H1 (cell line): ENCODE measurements at regions not wholly inside any gene's neighbourhood (a gene's known extent, or its start where the extent isn't known, plus 50 kb on each side); places are given as distances from the start of the nearest gene placed in this dataset.

Experiments
- KDM4A ChIP-seq: IDR thresholded peaks from one replicate; pipeline ENCODE4 v1.7.1; 2012; ENCODE audit warnings: low read depth, mild to moderate bottlenecking, moderate library complexity, low read length, inconsistent platforms; ENCODE audit not compliant: severe bottlenecking
- TF ChIP-seq, protein P1 (sequence below): fragments of 300-600 bp; sonication (generic); IDR thresholded peaks from 2 replicates; pipeline ENCODE4 v1.7.1; 2012; ENCODE audit warnings: low read length, moderate library complexity, mild to moderate bottlenecking, inconsistent platforms; ENCODE audit not compliant: insufficient replicate concordance

DNA sequence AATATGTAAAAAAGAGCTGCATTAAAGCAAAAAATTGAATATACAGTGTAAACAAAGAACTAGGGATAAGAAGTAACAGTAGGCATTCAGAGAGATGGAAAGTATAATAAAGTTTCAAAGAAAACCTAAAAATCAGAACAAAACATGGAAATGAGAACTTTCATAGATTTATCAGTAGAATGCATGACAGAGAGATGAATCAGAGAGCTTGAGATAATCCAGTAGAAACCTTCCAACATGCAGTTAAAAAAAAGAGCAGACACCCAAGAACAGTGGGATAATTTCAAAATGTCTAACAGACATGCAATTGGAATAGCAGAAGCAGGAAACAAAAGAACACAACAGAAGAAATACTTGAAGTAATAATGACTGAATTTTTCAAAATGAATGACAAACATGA is 1384.2 kb downstream of the CDH11 start (continued):
- TF ChIP-seq, protein P1, sequence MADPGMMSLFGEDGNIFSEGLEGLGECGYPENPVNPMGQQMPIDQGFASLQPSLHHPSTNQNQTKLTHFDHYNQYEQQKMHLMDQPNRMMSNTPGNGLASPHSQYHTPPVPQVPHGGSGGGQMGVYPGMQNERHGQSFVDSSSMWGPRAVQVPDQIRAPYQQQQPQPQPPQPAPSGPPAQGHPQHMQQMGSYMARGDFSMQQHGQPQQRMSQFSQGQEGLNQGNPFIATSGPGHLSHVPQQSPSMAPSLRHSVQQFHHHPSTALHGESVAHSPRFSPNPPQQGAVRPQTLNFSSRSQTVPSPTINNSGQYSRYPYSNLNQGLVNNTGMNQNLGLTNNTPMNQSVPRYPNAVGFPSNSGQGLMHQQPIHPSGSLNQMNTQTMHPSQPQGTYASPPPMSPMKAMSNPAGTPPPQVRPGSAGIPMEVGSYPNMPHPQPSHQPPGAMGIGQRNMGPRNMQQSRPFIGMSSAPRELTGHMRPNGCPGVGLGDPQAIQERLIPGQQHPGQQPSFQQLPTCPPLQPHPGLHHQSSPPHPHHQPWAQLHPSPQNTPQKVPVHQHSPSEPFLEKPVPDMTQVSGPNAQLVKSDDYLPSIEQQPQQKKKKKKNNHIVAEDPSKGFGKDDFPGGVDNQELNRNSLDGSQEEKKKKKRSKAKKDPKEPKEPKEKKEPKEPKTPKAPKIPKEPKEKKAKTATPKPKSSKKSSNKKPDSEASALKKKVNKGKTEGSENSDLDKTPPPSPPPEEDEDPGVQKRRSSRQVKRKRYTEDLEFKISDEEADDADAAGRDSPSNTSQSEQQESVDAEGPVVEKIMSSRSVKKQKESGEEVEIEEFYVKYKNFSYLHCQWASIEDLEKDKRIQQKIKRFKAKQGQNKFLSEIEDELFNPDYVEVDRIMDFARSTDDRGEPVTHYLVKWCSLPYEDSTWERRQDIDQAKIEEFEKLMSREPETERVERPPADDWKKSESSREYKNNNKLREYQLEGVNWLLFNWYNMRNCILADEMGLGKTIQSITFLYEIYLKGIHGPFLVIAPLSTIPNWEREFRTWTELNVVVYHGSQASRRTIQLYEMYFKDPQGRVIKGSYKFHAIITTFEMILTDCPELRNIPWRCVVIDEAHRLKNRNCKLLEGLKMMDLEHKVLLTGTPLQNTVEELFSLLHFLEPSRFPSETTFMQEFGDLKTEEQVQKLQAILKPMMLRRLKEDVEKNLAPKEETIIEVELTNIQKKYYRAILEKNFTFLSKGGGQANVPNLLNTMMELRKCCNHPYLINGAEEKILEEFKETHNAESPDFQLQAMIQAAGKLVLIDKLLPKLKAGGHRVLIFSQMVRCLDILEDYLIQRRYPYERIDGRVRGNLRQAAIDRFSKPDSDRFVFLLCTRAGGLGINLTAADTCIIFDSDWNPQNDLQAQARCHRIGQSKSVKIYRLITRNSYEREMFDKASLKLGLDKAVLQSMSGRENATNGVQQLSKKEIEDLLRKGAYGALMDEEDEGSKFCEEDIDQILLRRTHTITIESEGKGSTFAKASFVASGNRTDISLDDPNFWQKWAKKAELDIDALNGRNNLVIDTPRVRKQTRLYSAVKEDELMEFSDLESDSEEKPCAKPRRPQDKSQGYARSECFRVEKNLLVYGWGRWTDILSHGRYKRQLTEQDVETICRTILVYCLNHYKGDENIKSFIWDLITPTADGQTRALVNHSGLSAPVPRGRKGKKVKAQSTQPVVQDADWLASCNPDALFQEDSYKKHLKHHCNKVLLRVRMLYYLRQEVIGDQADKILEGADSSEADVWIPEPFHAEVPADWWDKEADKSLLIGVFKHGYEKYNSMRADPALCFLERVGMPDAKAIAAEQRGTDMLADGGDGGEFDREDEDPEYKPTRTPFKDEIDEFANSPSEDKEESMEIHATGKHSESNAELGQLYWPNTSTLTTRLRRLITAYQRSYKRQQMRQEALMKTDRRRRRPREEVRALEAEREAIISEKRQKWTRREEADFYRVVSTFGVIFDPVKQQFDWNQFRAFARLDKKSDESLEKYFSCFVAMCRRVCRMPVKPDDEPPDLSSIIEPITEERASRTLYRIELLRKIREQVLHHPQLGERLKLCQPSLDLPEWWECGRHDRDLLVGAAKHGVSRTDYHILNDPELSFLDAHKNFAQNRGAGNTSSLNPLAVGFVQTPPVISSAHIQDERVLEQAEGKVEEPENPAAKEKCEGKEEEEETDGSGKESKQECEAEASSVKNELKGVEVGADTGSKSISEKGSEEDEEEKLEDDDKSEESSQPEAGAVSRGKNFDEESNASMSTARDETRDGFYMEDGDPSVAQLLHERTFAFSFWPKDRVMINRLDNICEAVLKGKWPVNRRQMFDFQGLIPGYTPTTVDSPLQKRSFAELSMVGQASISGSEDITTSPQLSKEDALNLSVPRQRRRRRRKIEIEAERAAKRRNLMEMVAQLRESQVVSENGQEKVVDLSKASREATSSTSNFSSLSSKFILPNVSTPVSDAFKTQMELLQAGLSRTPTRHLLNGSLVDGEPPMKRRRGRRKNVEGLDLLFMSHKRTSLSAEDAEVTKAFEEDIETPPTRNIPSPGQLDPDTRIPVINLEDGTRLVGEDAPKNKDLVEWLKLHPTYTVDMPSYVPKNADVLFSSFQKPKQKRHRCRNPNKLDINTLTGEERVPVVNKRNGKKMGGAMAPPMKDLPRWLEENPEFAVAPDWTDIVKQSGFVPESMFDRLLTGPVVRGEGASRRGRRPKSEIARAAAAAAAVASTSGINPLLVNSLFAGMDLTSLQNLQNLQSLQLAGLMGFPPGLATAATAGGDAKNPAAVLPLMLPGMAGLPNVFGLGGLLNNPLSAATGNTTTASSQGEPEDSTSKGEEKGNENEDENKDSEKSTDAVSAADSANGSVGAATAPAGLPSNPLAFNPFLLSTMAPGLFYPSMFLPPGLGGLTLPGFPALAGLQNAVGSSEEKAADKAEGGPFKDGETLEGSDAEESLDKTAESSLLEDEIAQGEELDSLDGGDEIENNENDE, result no peak
- TF ChIP-seq KDM4A, result no peak
